Gastrocnemius medialis (tissue), 4 donors: ENCODE measurements at regions not wholly inside any gene's neighbourhood (a gene's known extent, or its start where the extent isn't known, plus 50 kb on each side); places are given as distances from the start of the nearest gene placed in this dataset.

Experiments used
- CTCF ChIP-seq, 5 experiments: fragments of 450-650 bp in 3 of 5; fragments of 200-600 bp in 2 of 5; sonication (generic) in 2 of 5; IDR thresholded peaks in 4 of 5; conservative IDR thresholded peaks in 1 of 5; 1 replicate in 4 of 5; 2 replicates in 1 of 5; pipeline ENCODE4 v1.5.1; 2016 to 2019; ENCODE audit warnings: antibody characterized with exemption in 5 of 5, mild to moderate bottlenecking in 3 of 5, moderate library complexity in 3 of 5
- POLR2A ChIP-seq, 2 donors: fragments of 450-650 bp; IDR thresholded peaks; one replicate each; pipeline ENCODE4 v1.6.1; 2017; ENCODE audit warnings: antibody characterized with exemption in 2 of 2, mild to moderate bottlenecking in 2 of 2, moderate library complexity in 2 of 2

- no peak for TF ChIP-seq CTCF (IDR thresholded peaks at IDR 0.05 in 4 of 5, conservative IDR thresholded peaks at IDR 0.05 in 1 of 5)
- no peak for TF ChIP-seq POLR2A (IDR thresholded peaks at IDR 0.05)
These were observed 419.7 kb downstream of the GALR1 start for GRCh38 chr18:77669331-77669730.
